OCI-LY7 (cell line): ENCODE measurements at regions not wholly inside any gene's neighbourhood (a gene's known extent, or its start where the extent isn't known, plus 50 kb on each side); places are given as distances from the start of the nearest gene placed in this dataset.

Experiments
- BruUV-seq: library from RNA; stranded (reverse); fragments of 400-500 nt; replicated peaks from 2 replicates; lab custom pipeline; 2021; lab: Mats Ljungman, UMichigan
- CTCF ChIA-PET: fragments of 300-600 bp; sonication (Branson Sonifier 250); formaldehyde crosslinking; loops from one replicate; lab custom pipeline; 2022; ENCODE audit warnings: antibody characterized with exemption; ENCODE audit not compliant: unreplicated experiment; lab: Charles Lee
- POLR2A ChIA-PET: fragments of 300-600 bp; sonication (Branson Sonifier 250); formaldehyde crosslinking; loops from one replicate; lab custom pipeline; 2022; ENCODE audit warnings: antibody characterized with exemption; lab: Charles Lee
- DNase-seq: peaks from one replicate; pipeline ENCODE4 v3.0.0-alpha.2; 2015; ENCODE audit warnings: low spot score
- H2AFZ ChIP-seq: fragments of 200-600 bp; sonication (generic), shearing (Covaris generic); 2 replicates; pipeline ENCODE4 v1.6.1; 2014; ENCODE audit warnings: mild to moderate bottlenecking, antibody characterized with exemption, low read length, moderate library complexity
- H3K27ac ChIP-seq: fragments of 200-600 bp; sonication (generic); 2 replicates; pipeline ENCODE4 v1.5.1; 2014; ENCODE audit warnings: mixed run types, low read depth, mild to moderate bottlenecking, moderate library complexity, low read length, inconsistent platforms; ENCODE audit not compliant: poor library complexity, severe bottlenecking
- H3K36me3 ChIP-seq: fragments of 200-600 bp; sonication (generic); 2 replicates; pipeline ENCODE4 v1.6.1; 2014; ENCODE audit warnings: mild to moderate bottlenecking, antibody characterized with exemption, low read length, moderate library complexity, mixed read lengths; ENCODE audit not compliant: insufficient read depth
- H3K4me1 ChIP-seq: fragments of 200-600 bp; sonication (generic); 2 replicates; pipeline ENCODE4 v1.5.1; 2014; ENCODE audit warnings: mild to moderate bottlenecking, low read length; ENCODE audit not compliant: insufficient read depth, poor library complexity, severe bottlenecking
- H3K4me2 ChIP-seq: fragments of 200-600 bp; sonication (generic); 2 replicates; pipeline ENCODE4 v1.6.1; 2014; ENCODE audit warnings: mild to moderate bottlenecking, low read length
- H3K4me3 ChIP-seq: fragments of 200-600 bp; sonication (generic); 2 replicates; pipeline ENCODE4 v1.5.1; 2014; ENCODE audit warnings: mild to moderate bottlenecking, low read depth, low read length; ENCODE audit not compliant: poor library complexity, severe bottlenecking
- H3K79me2 ChIP-seq: fragments of 200-600 bp; sonication (generic); 2 replicates; pipeline ENCODE4 v1.6.1; 2016; ENCODE audit warnings: low read depth, mild to moderate bottlenecking, low read length, moderate library complexity, mixed read lengths; ENCODE audit not compliant: insufficient read depth
- H3K9me2 ChIP-seq: fragments of 200-600 bp; sonication (generic); 2 replicates; pipeline ENCODE4 v1.6.1; 2016; ENCODE audit warnings: mild to moderate bottlenecking, low read length, mixed read lengths; ENCODE audit not compliant: insufficient read depth
- H3K9me3 ChIP-seq: fragments of 200-600 bp; sonication (generic); 2 replicates; pipeline ENCODE4 v1.6.1; 2014; ENCODE audit warnings: mild to moderate bottlenecking, mixed run types, low read length, mixed read lengths
- H4K20me1 ChIP-seq: fragments of 200-600 bp; sonication (generic); 2 replicates; pipeline ENCODE4 v1.6.1; 2014; ENCODE audit warnings: mild to moderate bottlenecking, antibody characterized with exemption, low read length, moderate library complexity, mixed read lengths; ENCODE audit not compliant: insufficient read depth
- EZH2phosphoT487 ChIP-seq: fragments of 200-600 bp; sonication (generic); IDR thresholded peaks from 2 replicates; pipeline ENCODE4 v1.6.1; 2018; ENCODE audit warnings: low read depth, borderline replicate concordance, mild to moderate bottlenecking, mixed run types, antibody characterized with exemption, low read length, moderate library complexity, mixed read lengths
- intact Hi-C: fragments of 100-400 bp; cut with micrococcal nuclease; formaldehyde crosslinking; loops from one replicate; pipeline ENCODE4 v1.10.0; 2022; ENCODE audit not compliant: unreplicated experiment
- TF ChIP-seq, protein P1 (sequence below): fragments of 200-600 bp; sonication (generic); conservative IDR thresholded peaks from 2 replicates; pipeline ENCODE4 v1.5.1; 2014; ENCODE audit warnings: mild to moderate bottlenecking, antibody characterized with exemption, low read length, moderate library complexity, mixed read lengths

DNA sequence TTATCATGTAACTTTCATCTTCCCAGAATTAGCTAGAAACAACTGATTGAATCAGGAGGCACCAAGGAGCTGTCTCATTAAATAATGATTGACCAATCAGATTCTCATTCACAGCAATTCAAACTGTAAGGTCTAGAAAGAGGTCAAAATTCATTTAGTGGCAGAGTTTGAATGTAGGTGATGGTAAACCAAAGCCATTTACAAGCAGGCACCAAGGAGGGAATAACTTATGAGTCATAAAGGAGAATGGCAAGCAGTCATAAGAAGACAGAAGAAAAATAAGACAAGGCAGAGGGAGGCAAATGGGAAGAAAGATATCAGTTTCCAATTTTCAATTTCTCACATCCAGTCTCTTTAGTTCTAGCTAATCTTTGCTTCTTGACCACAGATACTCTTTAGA is 52.9 kb upstream of the DEFB112 start:
- H4K20me1 ChIP-seq: no peaks in the 10 kb centered on the region
- H3K36me3 ChIP-seq: no peaks in the 10 kb centered on the region
- TF ChIP-seq, protein P1, sequence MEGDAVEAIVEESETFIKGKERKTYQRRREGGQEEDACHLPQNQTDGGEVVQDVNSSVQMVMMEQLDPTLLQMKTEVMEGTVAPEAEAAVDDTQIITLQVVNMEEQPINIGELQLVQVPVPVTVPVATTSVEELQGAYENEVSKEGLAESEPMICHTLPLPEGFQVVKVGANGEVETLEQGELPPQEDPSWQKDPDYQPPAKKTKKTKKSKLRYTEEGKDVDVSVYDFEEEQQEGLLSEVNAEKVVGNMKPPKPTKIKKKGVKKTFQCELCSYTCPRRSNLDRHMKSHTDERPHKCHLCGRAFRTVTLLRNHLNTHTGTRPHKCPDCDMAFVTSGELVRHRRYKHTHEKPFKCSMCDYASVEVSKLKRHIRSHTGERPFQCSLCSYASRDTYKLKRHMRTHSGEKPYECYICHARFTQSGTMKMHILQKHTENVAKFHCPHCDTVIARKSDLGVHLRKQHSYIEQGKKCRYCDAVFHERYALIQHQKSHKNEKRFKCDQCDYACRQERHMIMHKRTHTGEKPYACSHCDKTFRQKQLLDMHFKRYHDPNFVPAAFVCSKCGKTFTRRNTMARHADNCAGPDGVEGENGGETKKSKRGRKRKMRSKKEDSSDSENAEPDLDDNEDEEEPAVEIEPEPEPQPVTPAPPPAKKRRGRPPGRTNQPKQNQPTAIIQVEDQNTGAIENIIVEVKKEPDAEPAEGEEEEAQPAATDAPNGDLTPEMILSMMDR: no peak
- no peak for TF ChIP-seq EZH2phosphoT487
- H3K27ac ChIP-seq: no peak overlapping the region
- no TSS peak for BruUV-seq
- intact Hi-C loops: no loop called here
- CTCF ChIA-PET: no interaction called here
- H2AFZ ChIP-seq: no peak overlapping the region
- H3K4me3 ChIP-seq: no peak overlapping the region
- H3K79me2 ChIP-seq: no peaks in the 10 kb centered on the region
- no peak for DNase-seq
- H3K9me3 ChIP-seq: no peaks in the 10 kb centered on the region
- H3K4me2 ChIP-seq: no peak overlapping the region
- H3K9me2 ChIP-seq: no peaks in the 10 kb centered on the region
- POLR2A ChIA-PET: no interaction called here
- H3K4me1 ChIP-seq: no peaks in the 10 kb centered on the region

DNA sequence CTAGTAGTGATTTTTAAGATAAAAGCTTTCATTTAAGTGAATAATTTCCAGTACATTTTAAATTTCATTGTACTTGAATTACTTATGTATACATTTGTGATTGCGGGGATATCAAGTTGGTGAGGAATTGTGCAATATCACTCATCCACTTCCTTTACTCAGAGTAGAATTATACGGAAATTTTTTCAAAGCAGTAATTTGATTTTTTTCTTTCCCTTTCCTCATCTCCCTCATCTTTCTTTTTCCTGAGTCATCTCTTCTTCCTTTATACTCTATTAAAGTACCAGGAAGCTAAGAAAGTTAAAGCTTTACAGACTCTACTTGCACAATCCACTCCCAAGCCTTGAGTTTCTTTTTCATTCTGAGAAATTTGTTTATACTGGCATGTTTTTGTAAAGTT is 60.9 kb upstream of the DEFB112 start:
- intact Hi-C loops: no loop called here
- POLR2A ChIA-PET: no interaction called here
- no TSS peak for BruUV-seq

More for the DNA sequence above, 60.9 kb upstream of the DEFB112 start:
- no peak overlapping the region for H3K4me3 ChIP-seq
- TF ChIP-seq, protein P1: no peak
- TF ChIP-seq EZH2phosphoT487: no peak
- H3K27ac ChIP-seq: no peak overlapping the region
- H4K20me1 ChIP-seq: no peaks in the 10 kb centered on the region
- no peak overlapping the region for H3K4me2 ChIP-seq
- no peaks in the 10 kb centered on the region for H3K79me2 ChIP-seq
- no peaks in the 10 kb centered on the region for H3K4me1 ChIP-seq
- no peaks in the 10 kb centered on the region for H3K9me3 ChIP-seq
- no peaks in the 10 kb centered on the region for H3K36me3 ChIP-seq
- H3K9me2 ChIP-seq: no peaks in the 10 kb centered on the region
- DNase-seq: no peak
- CTCF ChIA-PET: no interaction called here
- no peak overlapping the region for H2AFZ ChIP-seq
